Psoas muscle (tissue), 7 donors: ENCODE measurements at regions not wholly inside any gene's neighbourhood (a gene's known extent, or its start where the extent isn't known, plus 50 kb on each side); places are given as distances from the start of the nearest gene placed in this dataset.

Experiments used
- ATAC-seq, 4 donors: fragments of 200-7000 bp; cut with Tn5 transposase; one replicate each; pipeline ENCODE4 v1.9.1; 2020; ENCODE audit warnings: moderate library complexity in 3 of 4, mild to moderate bottlenecking in 2 of 4
- DNase-seq, 2 donors: peaks; one replicate each; pipeline ENCODE4 v3.0.0-alpha.2; 2020
- H3K27ac ChIP-seq: fragments of 200-600 bp; one replicate; pipeline ENCODE4 v1.8.0; 2022
- H3K27me3 ChIP-seq, 3 donors: fragments of 200-600 bp in 1 of 3; one replicate each; pipeline versions ENCODE4 v1.6.1 to v1.8.0; 2013 to 2022; ENCODE audit warnings: low read length in 2 of 3, mild to moderate bottlenecking in 2 of 3, moderate library complexity in 1 of 3; ENCODE audit not compliant: insufficient read depth in 3 of 3
- H3K36me3 ChIP-seq, 2 donors: fragments of 200-600 bp in 1 of 2; one replicate each; pipeline versions ENCODE4 v1.6.1 to v1.8.0; 2013 to 2022; ENCODE audit warnings: low read depth in 1 of 2, mild to moderate bottlenecking in 1 of 2, moderate library complexity in 1 of 2; ENCODE audit not compliant: insufficient read depth in 1 of 2
- H3K4me1 ChIP-seq: fragments of 200-600 bp; one replicate; pipeline ENCODE4 v1.8.0; 2022
- H3K4me3 ChIP-seq: fragments of 200-600 bp; one replicate; pipeline ENCODE4 v1.8.0; 2022; ENCODE audit warnings: mild to moderate bottlenecking
- H3K9me3 ChIP-seq: fragments of 200-600 bp; one replicate; pipeline ENCODE4 v1.8.0; 2022
- WGBS, 3 donors: extraction: QIAGEN DNeasy Blood & Tissue Kit; methylation state at CpG; one replicate each; pipeline versions ENCODE4 v1.1.6 to v1.1.7; 2013; 5-methylcytosine and 5-hydroxymethylcytosine counted together
- intact Hi-C, 2 donors: fragments of 100-400 bp; cut with DNase I; formaldehyde crosslinking; loops; one replicate each; pipeline versions ENCODE4 v1.11.0 to v1.14.2; 2022
- TF ChIP-seq, protein P1 (sequence below): fragments of 200-600 bp; IDR thresholded peaks from one replicate; pipeline ENCODE4 v1.8.0; 2022; ENCODE audit warnings: antibody characterized with exemption
- donor health status: healthy with polysubstance abuse.
- donor health status: DM: no; HTN: no; CAD: no; lungs with moderate emphysema.
- donor health status: Bipolar disorder and iron deficiency.
- donor health status: healthy.
- donor health status: DM: yes; HTN: yes; CAD: no.
- donor health status: DM: no; HTN: no; CAD: no.
- donor health status: DM: yes; HTN: yes; CAD: no.

DNA sequence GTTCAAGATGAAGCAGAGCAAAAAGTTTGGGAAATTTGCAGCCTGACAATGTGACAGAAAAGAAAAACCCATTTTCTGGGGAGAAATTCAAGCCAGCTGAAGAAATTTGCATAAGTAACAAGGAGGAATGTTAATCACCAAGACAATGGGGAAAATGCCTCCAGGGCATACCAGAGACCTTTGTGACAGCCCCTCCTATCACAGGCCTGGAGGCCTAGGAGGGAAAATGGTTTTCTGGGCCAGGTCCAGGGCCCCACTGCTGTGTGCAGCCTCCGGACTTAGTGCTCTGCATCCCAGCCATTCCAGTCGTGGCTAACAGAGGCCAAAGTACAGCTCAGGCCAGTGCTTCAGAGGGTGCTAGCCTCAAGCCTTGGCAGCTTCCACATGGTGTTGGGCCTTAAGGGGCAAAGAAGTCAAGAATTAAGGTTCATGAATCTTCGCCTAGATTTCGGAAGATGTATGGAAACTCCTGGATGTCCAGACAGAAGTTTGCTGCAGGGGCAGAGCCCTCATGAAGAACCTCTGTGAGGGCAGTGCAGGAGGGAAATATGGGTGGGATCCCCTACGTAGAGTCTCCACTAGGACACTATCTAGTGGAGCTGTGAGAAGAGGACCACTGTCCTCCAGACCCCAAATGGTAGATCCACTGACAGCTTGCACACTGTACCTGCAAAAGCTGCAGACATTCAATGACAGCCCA, 314.1 kb upstream of the TRIB2 start:
- DNase-seq (no peak), ATAC-seq (no peak)
- intact Hi-C loops: no loop called here
- no peaks in the 10 kb centered on the region for H3K9me3 ChIP-seq
- H3K36me3 ChIP-seq: no peaks in the 10 kb centered on the region
- no peaks in the 10 kb centered on the region for H3K27me3 ChIP-seq
- WGBS, 3 donors: 94 to 95% (median 94%) methylated on average over 5 of the region's 5 CpGs
- H3K4me1 ChIP-seq: peaks cover 5% of the 10 kb centered on the region
- H3K4me3 ChIP-seq: no peak overlapping the region
- no peak overlapping the region for H3K27ac ChIP-seq
- TF ChIP-seq, protein P1, sequence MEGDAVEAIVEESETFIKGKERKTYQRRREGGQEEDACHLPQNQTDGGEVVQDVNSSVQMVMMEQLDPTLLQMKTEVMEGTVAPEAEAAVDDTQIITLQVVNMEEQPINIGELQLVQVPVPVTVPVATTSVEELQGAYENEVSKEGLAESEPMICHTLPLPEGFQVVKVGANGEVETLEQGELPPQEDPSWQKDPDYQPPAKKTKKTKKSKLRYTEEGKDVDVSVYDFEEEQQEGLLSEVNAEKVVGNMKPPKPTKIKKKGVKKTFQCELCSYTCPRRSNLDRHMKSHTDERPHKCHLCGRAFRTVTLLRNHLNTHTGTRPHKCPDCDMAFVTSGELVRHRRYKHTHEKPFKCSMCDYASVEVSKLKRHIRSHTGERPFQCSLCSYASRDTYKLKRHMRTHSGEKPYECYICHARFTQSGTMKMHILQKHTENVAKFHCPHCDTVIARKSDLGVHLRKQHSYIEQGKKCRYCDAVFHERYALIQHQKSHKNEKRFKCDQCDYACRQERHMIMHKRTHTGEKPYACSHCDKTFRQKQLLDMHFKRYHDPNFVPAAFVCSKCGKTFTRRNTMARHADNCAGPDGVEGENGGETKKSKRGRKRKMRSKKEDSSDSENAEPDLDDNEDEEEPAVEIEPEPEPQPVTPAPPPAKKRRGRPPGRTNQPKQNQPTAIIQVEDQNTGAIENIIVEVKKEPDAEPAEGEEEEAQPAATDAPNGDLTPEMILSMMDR: no peak

DNA sequence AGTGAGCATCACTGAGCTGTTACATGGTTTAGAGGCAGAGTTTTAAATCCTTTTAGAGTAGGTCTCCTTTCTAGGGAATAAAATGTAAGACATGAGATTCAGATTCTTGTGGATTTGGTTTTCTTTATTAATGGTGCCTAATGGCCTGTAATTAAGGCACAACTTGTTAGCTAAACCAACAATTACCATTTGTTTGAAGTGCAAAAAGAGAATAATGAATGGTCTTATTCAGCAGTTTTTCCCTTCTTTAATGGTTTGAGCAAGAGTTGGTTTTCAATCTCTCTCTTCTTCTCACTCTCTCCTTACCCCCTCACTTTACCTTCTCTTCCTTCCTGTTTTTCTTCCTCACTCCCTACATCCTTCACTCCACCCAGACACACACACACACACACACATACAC, 312.2 kb upstream of the TRIB2 start:
- Histone ChIP-seq H3K36me3 (no peaks in the 10 kb centered on the region), H3K4me3 (no peak overlapping the region), H3K27me3 (no peaks in the 10 kb centered on the region), H3K4me1 (no peaks in the 10 kb centered on the region), H3K9me3 (no peaks in the 10 kb centered on the region), H3K27ac (no peak overlapping the region)
- intact Hi-C loops: no loop called here
- TF ChIP-seq, protein P1: no peak
- ATAC-seq (no peak), DNase-seq (no peak)

DNA sequence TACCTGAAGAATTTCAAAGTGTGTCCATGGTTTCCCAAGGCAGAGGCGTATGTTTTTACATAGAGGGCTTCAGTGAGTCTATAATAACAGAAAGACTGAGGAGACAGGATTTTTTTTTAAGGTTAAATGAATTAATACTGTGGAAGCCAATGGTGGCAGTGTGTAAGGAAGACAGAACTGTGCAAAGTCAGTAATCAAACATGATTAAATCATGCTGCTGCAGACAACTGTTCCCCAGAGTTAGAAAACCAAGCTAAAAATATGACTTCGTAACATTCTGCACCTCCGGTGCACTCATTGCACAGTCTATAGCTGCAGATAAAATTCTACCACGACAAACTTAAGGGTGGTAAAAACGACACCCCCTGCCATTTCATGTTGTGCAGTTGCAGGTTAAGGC, 309.6 kb upstream of the TRIB2 start:
- Histone ChIP-seq H3K27ac (no peak overlapping the region), H3K9me3 (peaks cover 6% of the 10 kb centered on the region), H3K4me3 (no peak overlapping the region), H3K27me3 (no peaks in the 10 kb centered on the region), H3K36me3 (no peaks in the 10 kb centered on the region), H3K4me1 (no peaks in the 10 kb centered on the region)
- no peak for DNase-seq
- intact Hi-C loops: no loop called here
- no peak for ATAC-seq
- TF ChIP-seq, protein P1: no peak
- WGBS, 3 donors: 70 to 80% (median 76%) methylated on average over 5 of the region's 5 CpGs

DNA sequence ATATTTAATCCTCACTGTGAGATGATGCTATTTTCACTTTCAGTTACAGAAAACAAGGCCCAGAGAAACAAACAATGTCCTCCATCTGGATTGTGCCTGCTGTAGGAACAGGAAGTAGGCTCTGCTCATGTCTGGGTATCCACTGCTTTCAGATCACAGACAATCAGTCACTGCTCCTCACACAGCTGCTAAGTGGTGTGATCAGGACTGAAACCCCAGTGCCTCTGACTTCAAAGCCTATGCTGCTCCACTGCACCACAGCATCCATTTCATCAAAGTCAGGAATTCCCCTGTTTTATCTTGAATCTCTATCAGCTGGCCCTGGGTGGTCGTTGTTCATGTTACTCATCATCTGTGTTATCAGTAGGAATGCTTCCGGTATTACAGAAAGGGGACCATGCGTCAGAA, 303.8 kb upstream of the TRIB2 start:
- Histone ChIP-seq H3K4me3 (no peak overlapping the region), H3K9me3 (peaks cover 6% of the 10 kb centered on the region), H3K36me3 (no peaks in the 10 kb centered on the region), H3K4me1 (no peaks in the 10 kb centered on the region), H3K27ac (no peak overlapping the region), H3K27me3 (no peaks in the 10 kb centered on the region)
- TF ChIP-seq, protein P1: no peak
- ATAC-seq (no peak), DNase-seq (no peak)
- WGBS, 3 donors: 49 to 59% (median 58%) methylated on average over 3 of the region's 3 CpGs
- intact Hi-C loops: no loop called here

DNA sequence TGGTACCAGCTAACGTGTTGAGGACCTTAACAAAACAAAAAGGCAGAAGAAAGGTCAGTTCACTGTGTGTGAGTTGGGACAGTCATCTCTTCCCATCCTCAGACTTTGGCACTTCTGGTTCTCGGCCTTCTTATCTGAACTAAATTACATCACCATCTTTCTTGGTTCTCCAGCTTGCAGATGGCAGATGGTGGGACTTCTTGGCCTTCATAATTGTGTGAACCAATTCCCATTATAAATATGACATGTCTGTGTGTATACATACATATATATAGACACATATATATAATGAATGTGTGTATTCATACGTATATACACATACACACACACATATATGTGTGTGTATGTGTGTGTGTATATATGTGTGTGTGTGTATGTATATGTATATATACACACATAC, 301.2 kb upstream of the TRIB2 start:
- no peak for ATAC-seq
- Histone ChIP-seq H3K4me1 (no peaks in the 10 kb centered on the region), H3K4me3 (no peak overlapping the region), H3K27ac (no peak overlapping the region), H3K27me3 (no peaks in the 10 kb centered on the region), H3K36me3 (no peaks in the 10 kb centered on the region), H3K9me3 (peaks cover 6% of the 10 kb centered on the region)
- DNase-seq: no peak
- WGBS, 3 donors: 87 to 94% (median 94%) methylated on average over 3 of the region's 3 CpGs
- TF ChIP-seq, protein P1: no peak
- intact Hi-C loops: no loop called here
